ENCODE measurements at regions not wholly inside any gene's neighbourhood (a gene's known extent, or its start where the extent isn't known, plus 50 kb on each side); places are given as distances from the start of the nearest gene placed in this dataset.

- TF ChIP-seq NFE2L2 (conservative IDR thresholded peaks at IDR 0.05; ENCODE audit: low read length) (peak; percentile 65), EHMT2 (IDR thresholded peaks at IDR 0.05; ENCODE audit: low read depth) (no peak), CBX2 (IDR thresholded peaks at IDR 0.05; ENCODE audit: borderline replicate concordance, low read depth) (no peak), ZFP36 (IDR thresholded peaks at IDR 0.05; ENCODE audit: borderline replicate concordance, partially characterized antibody) (no peak), JUNB (IDR thresholded peaks at IDR 0.05) (no peak), MAFK (IDR thresholded peaks at IDR 0.05; ENCODE audit: partially characterized antibody) (peak; percentile 83), NR3C1 (IDR thresholded peaks at IDR 0.05) (no peak), HOXA7 (CRISPR knock-in tag; IDR thresholded peaks at IDR 0.05) (no peak), EP300 (IDR thresholded peaks at IDR 0.05) (no peak)
- TF ChIP-seq, protein P1, sequence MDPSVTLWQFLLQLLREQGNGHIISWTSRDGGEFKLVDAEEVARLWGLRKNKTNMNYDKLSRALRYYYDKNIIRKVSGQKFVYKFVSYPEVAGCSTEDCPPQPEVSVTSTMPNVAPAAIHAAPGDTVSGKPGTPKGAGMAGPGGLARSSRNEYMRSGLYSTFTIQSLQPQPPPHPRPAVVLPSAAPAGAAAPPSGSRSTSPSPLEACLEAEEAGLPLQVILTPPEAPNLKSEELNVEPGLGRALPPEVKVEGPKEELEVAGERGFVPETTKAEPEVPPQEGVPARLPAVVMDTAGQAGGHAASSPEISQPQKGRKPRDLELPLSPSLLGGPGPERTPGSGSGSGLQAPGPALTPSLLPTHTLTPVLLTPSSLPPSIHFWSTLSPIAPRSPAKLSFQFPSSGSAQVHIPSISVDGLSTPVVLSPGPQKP (IDR thresholded peaks at IDR 0.05; ENCODE audit: low read depth, low read length) = no peak
- H3K4me2 ChIP-seq = no peak overlapping the region
- no peak for DNase-seq (ENCODE audit: low read depth in 1 of 2, low spot score in 1 of 2)
- H3K4me3 ChIP-seq = no peak overlapping the region
- ChIA-PET POLR2A (no interaction called here), CTCF (no interaction called here)
- WGBS (ENCODE audit: missing lambda C conversion rate) = 5% methylated on average over 2 of the region's 2 CpGs
- ATAC-seq = no peak
- FAIRE-seq = no peak
- H3K27ac ChIP-seq = no peak overlapping the region
- H3K4me1 ChIP-seq = no peaks in the 10 kb centered on the region
- H3K9me3 ChIP-seq = no peaks in the 10 kb centered on the region
Measured at GRCh38 chr3:115464036-115464435, 159.3 kb upstream of the GAP43 start.

DNA sequence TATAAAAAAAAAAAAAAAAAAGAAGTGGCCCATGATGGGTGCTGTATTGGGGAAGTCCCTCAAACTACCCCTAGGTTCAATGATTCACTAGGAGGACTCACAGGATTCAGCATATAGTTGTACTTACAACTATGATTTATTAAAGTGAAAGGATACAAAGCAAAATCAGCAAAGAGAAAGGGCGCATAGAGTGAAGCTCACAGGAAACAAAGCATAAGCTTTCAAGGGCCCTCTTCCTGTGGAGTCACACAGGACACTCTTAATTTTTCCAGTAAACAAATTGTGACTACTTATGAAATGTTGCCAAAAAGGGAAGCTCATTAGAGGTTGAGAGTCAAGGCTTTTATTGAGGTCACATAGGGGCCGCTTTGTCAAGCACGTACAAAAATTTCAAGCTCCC, 153.7 kb upstream of the GAP43 start:
- no peak for FAIRE-seq

DNA sequence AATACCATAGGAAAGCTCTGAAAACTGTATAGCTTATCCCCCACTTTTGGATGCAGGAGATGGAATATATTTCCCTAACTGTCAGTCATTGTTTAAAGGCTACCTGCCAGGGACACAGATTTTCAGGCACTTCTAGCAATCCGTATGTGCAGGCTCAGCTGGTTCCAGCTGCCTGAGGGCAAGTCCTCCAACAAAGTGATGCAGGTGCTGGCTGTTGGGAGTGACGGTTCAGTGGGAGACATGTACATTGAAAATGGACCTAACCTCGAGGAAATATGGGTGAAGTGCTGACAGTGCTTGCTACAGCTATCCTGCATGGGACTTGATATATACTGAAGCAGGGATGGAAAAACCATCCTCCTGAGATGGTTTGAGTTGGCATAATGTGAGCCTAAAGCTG, 153.1 kb upstream of the GAP43 start:
- DNase-seq (ENCODE audit: low read depth in 1 of 2, low spot score in 1 of 2) (no peak), ATAC-seq (no peak), FAIRE-seq (no peak)
- H3K27ac ChIP-seq = no peak overlapping the region
- H3K4me2 ChIP-seq = no peak overlapping the region
- H3K9me3 ChIP-seq = no peaks in the 10 kb centered on the region
- ChIA-PET CTCF (no interaction called here), POLR2A (no interaction called here)
- no peak overlapping the region for H3K4me3 ChIP-seq
- WGBS (ENCODE audit: missing lambda C conversion rate) = 10% methylated on average over 3 of the region's 3 CpGs
- H3K4me1 ChIP-seq = no peaks in the 10 kb centered on the region
- TF ChIP-seq ZSCAN20 (CRISPR knock-in tag; IDR thresholded peaks at IDR 0.05) (no peak), ZC3H11A (IDR thresholded peaks at IDR 0.05) (no peak), CHD4 (IDR thresholded peaks at IDR 0.05; ENCODE audit: borderline replicate concordance) (no peak), EHMT2 (IDR thresholded peaks at IDR 0.05; ENCODE audit: low read depth) (no peak), ATOH8 (CRISPR knock-in tag; IDR thresholded peaks at IDR 0.05; ENCODE audit: low read depth) (no peak)

More for the DNA sequence above, 153.7 kb upstream of the GAP43 start:
- Histone ChIP-seq H3K27ac (no peak overlapping the region), H3K4me2 (no peak overlapping the region), H3K9me3 (no peaks in the 10 kb centered on the region), H3K4me3 (no peak overlapping the region), H3K4me1 (no peaks in the 10 kb centered on the region)
- ChIA-PET POLR2A (no interaction called here), CTCF (interaction anchor here (0.6 kb wide), 1 partner anchor 68 kb away, joined by 3 read pairs; no protein-coding TSS in a partner anchor)
- DNase-seq (ENCODE audit: low read depth in 1 of 2, low spot score in 1 of 2) (no peak), ATAC-seq (no peak)
- WGBS (ENCODE audit: missing lambda C conversion rate) = 87% methylated on average over 3 of the region's 3 CpGs
- TF ChIP-seq, protein P2, sequence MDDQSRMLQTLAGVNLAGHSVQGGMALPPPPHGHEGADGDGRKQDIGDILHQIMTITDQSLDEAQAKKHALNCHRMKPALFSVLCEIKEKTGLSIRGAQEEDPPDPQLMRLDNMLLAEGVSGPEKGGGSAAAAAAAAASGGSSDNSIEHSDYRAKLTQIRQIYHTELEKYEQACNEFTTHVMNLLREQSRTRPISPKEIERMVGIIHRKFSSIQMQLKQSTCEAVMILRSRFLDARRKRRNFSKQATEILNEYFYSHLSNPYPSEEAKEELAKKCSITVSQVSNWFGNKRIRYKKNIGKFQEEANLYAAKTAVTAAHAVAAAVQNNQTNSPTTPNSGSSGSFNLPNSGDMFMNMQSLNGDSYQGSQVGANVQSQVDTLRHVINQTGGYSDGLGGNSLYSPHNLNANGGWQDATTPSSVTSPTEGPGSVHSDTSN (IDR thresholded peaks at IDR 0.05) = no peak
- no peak for TF ChIP-seq ZSCAN20 (CRISPR knock-in tag; IDR thresholded peaks at IDR 0.05)
- no peak for TF ChIP-seq RCOR1 (IDR thresholded peaks at IDR 0.05; ENCODE audit: low read depth, low read length)
- no peak for TF ChIP-seq HDAC2 (IDR thresholded peaks at IDR 0.05)
- no peak for TF ChIP-seq HOXA7 (CRISPR knock-in tag; IDR thresholded peaks at IDR 0.05)
- TF ChIP-seq, protein P3, sequence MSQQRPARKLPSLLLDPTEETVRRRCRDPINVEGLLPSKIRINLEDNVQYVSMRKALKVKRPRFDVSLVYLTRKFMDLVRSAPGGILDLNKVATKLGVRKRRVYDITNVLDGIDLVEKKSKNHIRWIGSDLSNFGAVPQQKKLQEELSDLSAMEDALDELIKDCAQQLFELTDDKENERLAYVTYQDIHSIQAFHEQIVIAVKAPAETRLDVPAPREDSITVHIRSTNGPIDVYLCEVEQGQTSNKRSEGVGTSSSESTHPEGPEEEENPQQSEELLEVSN (IDR thresholded peaks at IDR 0.05; ENCODE audit: borderline replicate concordance, low read depth) = no peak

All from A549 (cell line).